Activated CD8-positive, alpha-beta T cell treated with anti-CD3 and anti-CD28 coated beads for 36 hours (primary cell): ENCODE measurements at regions not wholly inside any gene's neighbourhood (a gene's known extent, or its start where the extent isn't known, plus 50 kb on each side); places are given as distances from the start of the nearest gene placed in this dataset.
"Not testable (repeated sequence)": the region's sequence is repeated elsewhere in the genome, so short reads cannot be mapped to it uniquely, and the experiment has no call there.

Source experiments
- ATAC-seq: fragments of 200-7000 bp; cut with Tn5 transposase; one replicate; pipeline ENCODE4 v1.10.0; 2021; ENCODE audit warnings: mild to moderate bottlenecking, moderate library complexity
- CTCF ChIA-PET: fragments of 350-600 bp; sonication (Branson Sonifier 250); formaldehyde crosslinking; loops from one replicate; lab custom pipeline; 2021; ENCODE audit warnings: antibody characterized with exemption; lab: Charles Lee
- POLR2A ChIA-PET: fragments of 350-600 bp; sonication (Branson Sonifier 250); formaldehyde crosslinking; loops from one replicate; lab custom pipeline; 2021; ENCODE audit warnings: antibody characterized with exemption; lab: Charles Lee
- DNase-seq: peaks from one replicate; pipeline ENCODE4 v3.0.0-alpha.2; 2020
- H3K27ac Mint-ChIP-seq: one replicate; pipeline ENCODE4 v1.8.0; 2021; ENCODE audit warnings: mild to moderate bottlenecking, mixed read lengths
- H3K27me3 Mint-ChIP-seq: one replicate; pipeline ENCODE4 v1.8.0; 2021; ENCODE audit warnings: mixed read lengths
- H3K36me3 Mint-ChIP-seq: one replicate; pipeline ENCODE4 v1.8.0; 2021; ENCODE audit warnings: low read depth, mixed read lengths
- H3K4me1 Mint-ChIP-seq: one replicate; pipeline ENCODE4 v1.8.0; 2021; ENCODE audit warnings: low read depth, mixed read lengths
- H3K4me3 Mint-ChIP-seq: one replicate; pipeline ENCODE4 v1.8.0; 2021; ENCODE audit warnings: mild to moderate bottlenecking, moderate library complexity, mixed read lengths
- H3K9me3 Mint-ChIP-seq: one replicate; pipeline ENCODE4 v1.8.0; 2021; ENCODE audit warnings: mixed read lengths
- intact Hi-C: fragments of 100-400 bp; cut with micrococcal nuclease; formaldehyde crosslinking; loops from one replicate; pipeline ENCODE4 v1.10.0; 2022
- TF ChIP-seq, protein P1 (sequence below): fragments of 200-600 bp; IDR thresholded peaks from one replicate; pipeline ENCODE4 v1.8.0; 2022; ENCODE audit warnings: antibody characterized with exemption, mild to moderate bottlenecking

DNA sequence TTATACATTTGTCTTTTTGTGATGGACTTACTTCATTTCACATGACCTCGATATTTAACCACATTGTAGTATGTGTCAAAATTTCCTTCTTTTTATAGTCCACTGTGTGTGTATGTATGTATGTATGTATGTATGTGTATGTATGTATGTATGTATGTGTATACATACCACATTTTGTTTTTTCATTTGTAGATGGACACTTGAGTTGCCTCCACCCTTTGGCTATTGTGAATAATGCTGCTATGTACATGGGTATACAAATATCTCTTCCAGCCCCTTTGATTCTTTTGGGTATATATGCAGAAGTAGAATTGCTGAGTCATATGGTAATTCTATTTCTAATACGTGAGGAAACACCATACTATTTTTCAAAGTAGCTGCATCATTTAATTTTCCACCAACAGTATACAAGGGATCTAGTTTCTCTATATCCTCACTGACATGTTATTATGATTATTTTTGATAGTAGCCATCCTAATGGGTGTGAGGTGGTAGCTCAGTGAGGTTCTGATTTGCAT, 228.2 kb downstream of the OPA1 start:
- POLR2A ChIA-PET, result no interaction called here
- H3K9me3 Mint-ChIP-seq, result no peaks in the 10 kb centered on the region

DNA sequence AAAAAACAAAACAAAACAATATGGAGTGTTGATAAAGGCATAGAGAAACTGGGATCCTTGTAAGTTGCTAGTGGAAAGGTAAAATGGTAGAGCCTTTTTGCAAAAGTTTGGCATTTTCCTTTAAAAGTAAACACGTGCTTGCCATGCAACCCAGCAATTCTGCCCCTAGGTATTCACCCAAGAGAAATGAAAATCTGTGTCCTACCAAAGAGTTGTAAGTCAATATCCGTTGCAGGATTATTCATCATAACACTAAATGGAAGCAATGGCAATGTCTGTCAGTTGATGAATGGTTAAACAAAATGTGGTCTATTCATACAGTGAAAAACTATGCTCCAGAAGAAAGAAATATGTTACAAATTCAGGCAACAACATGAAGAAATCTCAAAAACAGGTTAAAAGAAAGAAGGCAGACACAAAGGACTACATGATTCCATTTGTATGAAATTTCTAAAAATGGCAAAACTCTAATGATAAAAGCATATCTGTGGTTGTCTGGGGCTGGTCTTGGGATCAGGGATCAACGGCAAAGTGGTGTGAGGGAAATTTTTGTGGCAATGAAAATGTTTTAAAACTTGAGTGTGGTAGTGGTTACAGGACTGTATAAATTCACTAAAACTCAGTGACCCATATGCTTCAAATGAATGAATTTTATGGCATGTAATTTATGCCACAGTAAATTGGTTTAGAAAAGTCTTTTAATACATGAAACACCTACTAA, 229.6 kb downstream of the OPA1 start:
- POLR2A ChIA-PET, result no interaction called here
- CTCF ChIA-PET, result no interaction called here
- H3K27me3 Mint-ChIP-seq, result peaks cover 10% of the 10 kb centered on the region

More for the DNA sequence above, 228.2 kb downstream of the OPA1 start:
- ATAC-seq, result no peak
- no peaks in the 10 kb centered on the region for H3K4me1 Mint-ChIP-seq
- no peak for DNase-seq
- no peaks in the 10 kb centered on the region for H3K36me3 Mint-ChIP-seq
- CTCF ChIA-PET, result no interaction called here
- intact Hi-C loops, result no loop called here
- peaks cover 10% of the 10 kb centered on the region for H3K27me3 Mint-ChIP-seq
- no peak overlapping the region for H3K4me3 Mint-ChIP-seq
- TF ChIP-seq, protein P1, sequence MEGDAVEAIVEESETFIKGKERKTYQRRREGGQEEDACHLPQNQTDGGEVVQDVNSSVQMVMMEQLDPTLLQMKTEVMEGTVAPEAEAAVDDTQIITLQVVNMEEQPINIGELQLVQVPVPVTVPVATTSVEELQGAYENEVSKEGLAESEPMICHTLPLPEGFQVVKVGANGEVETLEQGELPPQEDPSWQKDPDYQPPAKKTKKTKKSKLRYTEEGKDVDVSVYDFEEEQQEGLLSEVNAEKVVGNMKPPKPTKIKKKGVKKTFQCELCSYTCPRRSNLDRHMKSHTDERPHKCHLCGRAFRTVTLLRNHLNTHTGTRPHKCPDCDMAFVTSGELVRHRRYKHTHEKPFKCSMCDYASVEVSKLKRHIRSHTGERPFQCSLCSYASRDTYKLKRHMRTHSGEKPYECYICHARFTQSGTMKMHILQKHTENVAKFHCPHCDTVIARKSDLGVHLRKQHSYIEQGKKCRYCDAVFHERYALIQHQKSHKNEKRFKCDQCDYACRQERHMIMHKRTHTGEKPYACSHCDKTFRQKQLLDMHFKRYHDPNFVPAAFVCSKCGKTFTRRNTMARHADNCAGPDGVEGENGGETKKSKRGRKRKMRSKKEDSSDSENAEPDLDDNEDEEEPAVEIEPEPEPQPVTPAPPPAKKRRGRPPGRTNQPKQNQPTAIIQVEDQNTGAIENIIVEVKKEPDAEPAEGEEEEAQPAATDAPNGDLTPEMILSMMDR, result no peak
- H3K27ac Mint-ChIP-seq, result no peak overlapping the region

DNA sequence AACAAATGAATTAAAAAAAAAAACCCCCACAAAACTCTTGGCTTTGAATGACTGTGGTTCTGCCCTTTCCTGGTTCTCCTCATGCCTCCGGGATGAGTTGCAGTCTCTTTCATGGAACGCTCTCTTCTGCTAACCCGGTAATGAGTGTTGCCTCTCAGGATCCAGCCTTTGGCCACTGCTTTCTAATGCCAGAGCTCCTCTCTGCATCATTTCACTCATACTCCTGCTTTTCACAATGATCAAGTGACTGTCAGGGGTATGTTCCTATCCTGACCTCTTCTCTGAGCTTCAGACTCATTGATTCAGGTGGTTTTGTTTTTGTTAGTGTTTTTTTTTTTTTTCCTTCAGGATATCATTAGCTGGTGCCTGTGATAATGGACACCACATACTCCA, 230.2 kb downstream of the OPA1 start:
- H3K9me3 Mint-ChIP-seq, POLR2A ChIA-PET, H3K36me3 Mint-ChIP-seq, H3K27ac Mint-ChIP-seq, DNase-seq, ATAC-seq, H3K4me1 Mint-ChIP-seq, intact Hi-C loops, H3K27me3 Mint-ChIP-seq, H3K4me3 Mint-ChIP-seq: not testable (repeated sequence)
- CTCF ChIA-PET, result interaction anchor here (1.1 kb wide), 1 partner anchor 492 kb away, joined by 3 read pairs; no protein-coding TSS in a partner anchor

More for the DNA sequence above, 229.6 kb downstream of the OPA1 start:
- Mint-ChIP-seq H3K4me1 (no peaks in the 10 kb centered on the region), H3K9me3 (no peaks in the 10 kb centered on the region), H3K36me3 (no peaks in the 10 kb centered on the region), H3K4me3 (no peak overlapping the region), H3K27ac (no peak overlapping the region)
- intact Hi-C loops, result no loop called here
- DNase-seq (no peak), ATAC-seq (no peak)
- TF ChIP-seq, protein P1, result no peak

DNA sequence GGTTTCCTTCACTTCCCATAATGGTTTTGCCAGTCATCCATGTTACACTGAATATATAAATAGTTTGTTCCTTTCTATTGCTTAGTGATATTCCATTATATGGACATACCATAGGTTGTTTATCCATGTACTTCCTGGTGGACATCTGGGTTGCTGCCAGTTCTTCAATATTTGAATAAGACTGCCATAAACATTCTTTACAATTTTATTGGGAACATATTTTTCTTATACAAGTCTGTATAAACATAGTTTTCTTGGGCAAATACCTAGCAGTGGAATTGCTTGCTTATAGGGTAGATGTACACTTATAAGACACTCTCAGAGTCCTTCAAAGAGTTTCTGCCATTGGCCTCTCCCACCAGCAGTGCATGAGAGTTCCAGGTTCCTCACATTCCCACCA, 231.4 kb downstream of the OPA1 start:
- ChIA-PET CTCF (interaction anchor here (1.1 kb wide), 1 partner anchor 491 kb away, joined by 3 read pairs; no protein-coding TSS in a partner anchor), POLR2A (no interaction called here)
- TF ChIP-seq, protein P1, result no peak
- Mint-ChIP-seq H3K27me3 (peaks cover 10% of the 10 kb centered on the region), H3K27ac (no peak overlapping the region), H3K4me1 (no peaks in the 10 kb centered on the region), H3K4me3 (no peak overlapping the region), H3K9me3 (no peaks in the 10 kb centered on the region), H3K36me3 (no peaks in the 10 kb centered on the region)
- ATAC-seq, result no peak
- no peak for DNase-seq
- intact Hi-C loops, result no loop called here

DNA sequence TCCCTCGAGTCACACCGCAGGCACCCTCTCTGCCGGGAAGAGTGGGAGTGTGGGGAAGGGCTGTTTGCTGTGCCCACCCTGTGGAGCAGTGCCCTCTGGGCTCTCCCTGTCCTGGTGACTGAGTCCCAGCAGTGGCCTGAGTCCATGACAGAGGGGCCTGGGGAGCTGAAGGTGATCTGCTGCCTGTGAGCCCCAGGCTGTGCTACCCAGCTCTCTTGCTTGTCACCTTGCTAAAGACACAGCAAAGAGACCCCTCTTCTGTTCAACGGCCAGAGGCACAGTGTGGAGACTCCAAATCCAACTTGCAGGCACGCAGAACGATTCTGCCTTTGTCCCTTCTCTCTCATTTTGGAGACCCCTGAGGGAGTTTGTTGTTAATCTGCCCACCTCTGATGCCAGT, 232.6 kb downstream of the OPA1 start:
- ChIA-PET CTCF (no interaction called here), POLR2A (interaction anchor here (0.8 kb wide), 1 partner anchor 488 kb away, joined by 4 read pairs; no protein-coding TSS in a partner anchor)
- H3K36me3 Mint-ChIP-seq, result no peaks in the 10 kb centered on the region
- H3K27ac Mint-ChIP-seq, result no peak overlapping the region
- ATAC-seq (no peak), DNase-seq (no peak)
- H3K27me3 Mint-ChIP-seq, result peaks cover 10% of the 10 kb centered on the region
- H3K4me1 Mint-ChIP-seq, result no peaks in the 10 kb centered on the region
- H3K4me3 Mint-ChIP-seq, result no peak overlapping the region
- intact Hi-C loops, result no loop called here
- TF ChIP-seq, protein P1, result no peak
- H3K9me3 Mint-ChIP-seq, result no peaks in the 10 kb centered on the region
